Lung (tissue), 11 donors: ENCODE measurements at regions not wholly inside any gene's neighbourhood (a gene's known extent, or its start where the extent isn't known, plus 50 kb on each side); places are given as distances from the start of the nearest gene placed in this dataset.

ENCODE experiments used
- ATAC-seq: fragments of 200-7000 bp; cut with Tn5 transposase; one replicate; pipeline ENCODE4 v1.9.1; 2020; ENCODE audit warnings: moderate number of reproducible peaks; ENCODE audit not compliant: insufficient read depth, low FRiP score
- DNase-seq, 3 donors: peaks; one replicate each; pipeline ENCODE4 v3.0.0-alpha.2; 2013 to 2017
- H3K27ac ChIP-seq, 2 donors: one replicate each; pipeline ENCODE4 v1.5.1; 2013; ENCODE audit warnings: mild to moderate bottlenecking in 2 of 2, moderate library complexity in 2 of 2, control low read depth in 1 of 2, inconsistent platforms in 1 of 2, low read depth in 1 of 2, low read length in 1 of 2
- H3K27me3 ChIP-seq, 3 donors: one replicate each; pipeline ENCODE4 v1.5.1; 2013; ENCODE audit warnings: low read length in 2 of 3; ENCODE audit not compliant: control insufficient read depth in 3 of 3, insufficient read depth in 3 of 3
- H3K36me3 ChIP-seq, 4 donors: one replicate each; pipeline ENCODE4 v1.5.1; 2013; ENCODE audit warnings: low read length in 4 of 4, mild to moderate bottlenecking in 1 of 4, moderate library complexity in 1 of 4; ENCODE audit not compliant: control insufficient read depth in 4 of 4, insufficient read depth in 4 of 4
- H3K4me1 ChIP-seq, 5 donors: one replicate each; pipeline ENCODE4 v1.5.1; 2013; ENCODE audit warnings: low read length in 5 of 5, mild to moderate bottlenecking in 2 of 5, moderate library complexity in 1 of 5; ENCODE audit not compliant: control insufficient read depth in 5 of 5, insufficient read depth in 5 of 5
- H3K4me3 ChIP-seq: one replicate; pipeline ENCODE4 v1.5.1; 2013; ENCODE audit warnings: mild to moderate bottlenecking, control low read depth, moderate library complexity
- H3K9ac ChIP-seq, 2 donors: one replicate each; pipeline ENCODE4 v1.5.1; 2013; ENCODE audit warnings: low read length in 2 of 2, control low read depth in 1 of 2; ENCODE audit not compliant: insufficient read depth in 1 of 2
- H3K9me3 ChIP-seq, 4 donors: one replicate each; pipeline ENCODE4 v1.5.1; 2013; ENCODE audit warnings: low read length in 3 of 4, mild to moderate bottlenecking in 1 of 4, moderate library complexity in 1 of 4; ENCODE audit not compliant: control insufficient read depth in 4 of 4, insufficient read depth in 3 of 4
- WGBS, 2 donors: extraction: QIAGEN DNeasy Blood & Tissue Kit; methylation state at CpG; one replicate each; pipeline ENCODE4 v1.1.7; 2013; 5-methylcytosine and 5-hydroxymethylcytosine counted together
- TF ChIP-seq, protein P1 (sequence below): IDR thresholded peaks from 2 replicates; pipeline ENCODE4 v1.5.1; 2012; ENCODE audit warnings: mild to moderate bottlenecking; ENCODE audit errors: control extremely low read depth, extremely low read depth
- donor health status: control.
- donor health status: control.
- donor health status: Bipolar disorder and iron deficiency.
- donor health status: healthy.
- donor health status: DM: yes; HTN: yes; CAD: no.

DNA sequence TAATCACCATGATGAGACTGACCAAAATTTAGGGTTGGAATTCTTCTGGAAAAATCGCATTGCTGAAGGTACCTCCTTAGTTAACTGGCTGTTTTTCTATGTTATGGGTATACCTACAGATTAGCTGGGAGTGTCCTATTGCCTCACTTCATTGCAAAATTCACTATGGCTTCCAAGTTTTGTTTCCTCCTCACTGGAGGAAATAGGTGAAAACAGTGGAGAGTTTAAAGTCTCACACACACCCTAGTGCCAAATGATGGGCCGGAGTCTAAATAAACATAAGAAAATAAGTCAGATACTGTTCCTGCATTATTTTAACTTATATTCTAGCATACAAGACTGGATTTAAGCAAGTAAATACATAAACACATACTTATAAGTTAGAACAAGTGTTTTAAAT lies 98.2 kb downstream of the AHR start:
- 89 to 90% methylated on average over 2 of the region's 2 CpGs for WGBS, 2 donors
- Histone ChIP-seq H3K36me3 (no peaks in the 10 kb centered on the region), H3K4me3 (no peak overlapping the region), H3K27ac (no peak overlapping the region), H3K27me3 (no peaks in the 10 kb centered on the region), H3K4me1 (peaks cover 0 to 3% (median 0%) of the 10 kb centered on the region in 5 donors), H3K9me3 (peaks cover 0 to 6% (median 2%) of the 10 kb centered on the region in 4 donors), H3K9ac (no peak overlapping the region)
- no peak for ATAC-seq
- no peak for DNase-seq
- TF ChIP-seq, protein P1, sequence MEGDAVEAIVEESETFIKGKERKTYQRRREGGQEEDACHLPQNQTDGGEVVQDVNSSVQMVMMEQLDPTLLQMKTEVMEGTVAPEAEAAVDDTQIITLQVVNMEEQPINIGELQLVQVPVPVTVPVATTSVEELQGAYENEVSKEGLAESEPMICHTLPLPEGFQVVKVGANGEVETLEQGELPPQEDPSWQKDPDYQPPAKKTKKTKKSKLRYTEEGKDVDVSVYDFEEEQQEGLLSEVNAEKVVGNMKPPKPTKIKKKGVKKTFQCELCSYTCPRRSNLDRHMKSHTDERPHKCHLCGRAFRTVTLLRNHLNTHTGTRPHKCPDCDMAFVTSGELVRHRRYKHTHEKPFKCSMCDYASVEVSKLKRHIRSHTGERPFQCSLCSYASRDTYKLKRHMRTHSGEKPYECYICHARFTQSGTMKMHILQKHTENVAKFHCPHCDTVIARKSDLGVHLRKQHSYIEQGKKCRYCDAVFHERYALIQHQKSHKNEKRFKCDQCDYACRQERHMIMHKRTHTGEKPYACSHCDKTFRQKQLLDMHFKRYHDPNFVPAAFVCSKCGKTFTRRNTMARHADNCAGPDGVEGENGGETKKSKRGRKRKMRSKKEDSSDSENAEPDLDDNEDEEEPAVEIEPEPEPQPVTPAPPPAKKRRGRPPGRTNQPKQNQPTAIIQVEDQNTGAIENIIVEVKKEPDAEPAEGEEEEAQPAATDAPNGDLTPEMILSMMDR = no peak

DNA sequence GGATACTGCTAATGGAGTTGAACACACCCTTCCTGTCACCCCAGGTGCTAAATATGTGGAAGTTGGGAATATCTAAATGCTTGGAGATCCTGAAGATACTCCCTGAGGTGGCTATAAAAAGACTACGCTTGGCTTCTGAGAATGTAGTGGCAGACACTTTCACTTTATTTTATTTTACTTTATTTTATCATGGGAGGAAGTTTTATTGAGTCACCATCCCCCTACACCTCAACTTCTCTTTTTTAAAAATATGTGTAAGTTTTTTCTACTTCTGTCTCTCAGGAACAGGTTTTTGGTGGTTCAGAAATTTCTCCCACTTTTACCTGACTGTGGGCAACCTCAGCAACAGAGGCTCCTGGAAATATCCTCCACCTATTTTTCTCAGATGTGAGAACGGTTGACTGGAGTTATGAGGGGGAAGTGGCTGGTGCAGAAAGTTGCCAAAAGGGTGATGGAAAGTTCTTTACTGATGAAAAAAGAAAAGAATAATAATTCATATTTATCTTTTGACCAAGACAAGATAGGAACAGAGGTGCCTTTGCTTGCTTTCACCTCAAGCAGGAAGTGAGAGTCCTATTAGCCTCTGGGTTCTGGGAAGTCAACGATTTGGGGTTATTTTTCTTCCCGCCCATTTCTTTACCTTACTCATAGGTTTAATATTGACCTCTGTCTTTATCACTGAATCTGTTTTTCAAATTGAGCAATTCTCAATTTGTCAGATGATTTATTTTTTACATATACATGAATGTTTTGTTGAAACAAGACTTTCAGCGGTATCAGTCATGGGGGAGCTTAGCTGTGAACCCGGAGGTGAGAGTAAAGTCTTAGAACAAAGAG lies 103.6 kb downstream of the AHR start:
- no peaks in the 10 kb centered on the region for H3K27me3 ChIP-seq
- TF ChIP-seq, protein P1 = no peak
- H3K9ac ChIP-seq = no peak overlapping the region
- 57 to 77% methylated on average over 6 of the region's 6 CpGs for WGBS, 2 donors
- no peak overlapping the region for H3K4me3 ChIP-seq
- no peak for ATAC-seq
- no peaks in the 10 kb centered on the region for H3K9me3 ChIP-seq
- DNase-seq = no peak
- H3K36me3 ChIP-seq = no peaks in the 10 kb centered on the region
- no peak overlapping the region for H3K27ac ChIP-seq
- no peaks in the 10 kb centered on the region for H3K4me1 ChIP-seq

DNA sequence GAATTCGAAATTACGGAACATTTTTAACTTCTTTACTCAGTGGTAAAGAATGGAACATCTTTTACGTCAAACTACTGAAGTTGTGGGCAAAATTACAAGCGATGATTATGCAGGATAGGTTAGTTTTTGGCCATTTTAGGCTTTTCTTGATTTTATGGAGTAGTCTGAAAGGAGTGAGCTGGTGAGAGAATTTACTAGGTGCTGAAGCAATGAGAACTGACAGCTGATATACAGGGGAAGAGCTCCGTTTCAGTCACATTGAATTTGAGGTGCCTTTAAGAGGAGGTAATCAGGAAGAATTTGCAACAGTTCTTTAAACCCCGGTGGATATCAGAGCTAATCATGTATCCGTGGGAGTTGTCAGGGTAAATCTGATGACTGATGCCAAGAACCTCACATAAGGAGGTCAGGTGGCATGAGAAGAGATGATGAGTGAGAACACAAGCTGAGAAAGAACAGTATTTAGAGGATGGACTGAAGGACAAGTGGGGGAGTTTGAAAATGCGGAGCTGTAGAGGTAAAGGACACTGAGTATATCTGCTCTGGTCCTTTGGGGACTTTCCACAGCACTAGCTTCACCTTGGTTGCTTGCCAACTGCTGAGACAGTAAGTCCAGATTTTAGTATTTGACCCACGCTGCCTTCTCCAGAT lies 104.3 kb downstream of the AHR start:
- no peaks in the 10 kb centered on the region for H3K27me3 ChIP-seq
- no peak overlapping the region for H3K4me3 ChIP-seq
- ATAC-seq (no peak), DNase-seq (no peak)
- TF ChIP-seq, protein P1 = no peak
- no peaks in the 10 kb centered on the region for H3K4me1 ChIP-seq
- no peak overlapping the region for H3K27ac ChIP-seq
- no peaks in the 10 kb centered on the region for H3K36me3 ChIP-seq
- WGBS, 2 donors = 78 to 82% methylated on average over 9 of the region's 9 CpGs
- H3K9me3 ChIP-seq = no peaks in the 10 kb centered on the region
- H3K9ac ChIP-seq = no peak overlapping the region
